ENCODE measurements at regions not wholly inside any gene's neighbourhood (a gene's known extent, or its start where the extent isn't known, plus 50 kb on each side); places are given as distances from the start of the nearest gene placed in this dataset.
"Not testable (repeated sequence)": the region's sequence is repeated elsewhere in the genome, so short reads cannot be mapped to it uniquely, and the experiment has no call there.

DNA sequence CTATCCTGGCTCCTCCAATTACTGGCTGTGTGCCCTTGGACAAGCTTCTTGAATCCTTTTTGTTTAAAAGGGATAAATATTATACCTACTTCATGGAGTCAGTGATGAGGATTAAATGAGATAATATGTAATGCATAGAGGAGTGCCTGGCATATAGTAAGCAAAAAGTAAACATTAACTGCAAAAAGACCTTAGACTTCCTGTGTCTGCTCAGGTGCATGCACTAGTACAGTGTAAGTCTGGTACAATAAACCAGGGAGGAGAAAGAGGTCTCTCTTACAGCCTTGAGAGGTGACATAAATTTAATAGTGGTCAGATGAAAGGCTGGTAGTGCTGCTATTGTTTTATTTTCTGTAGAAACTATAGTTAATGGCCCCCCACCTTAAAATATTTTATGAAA lies 305.2 kb upstream of the MIS18BP1 start:
- H3K27me3 Mint-ChIP-seq (ENCODE audit: unreplicated experiment) = no peaks in the 10 kb centered on the region
- H3K36me3 Mint-ChIP-seq (ENCODE audit: insufficient read depth, unreplicated experiment) = no peaks in the 10 kb centered on the region
- CTCF ChIA-PET = no interaction called here
- TF ChIP-seq, protein P1, sequence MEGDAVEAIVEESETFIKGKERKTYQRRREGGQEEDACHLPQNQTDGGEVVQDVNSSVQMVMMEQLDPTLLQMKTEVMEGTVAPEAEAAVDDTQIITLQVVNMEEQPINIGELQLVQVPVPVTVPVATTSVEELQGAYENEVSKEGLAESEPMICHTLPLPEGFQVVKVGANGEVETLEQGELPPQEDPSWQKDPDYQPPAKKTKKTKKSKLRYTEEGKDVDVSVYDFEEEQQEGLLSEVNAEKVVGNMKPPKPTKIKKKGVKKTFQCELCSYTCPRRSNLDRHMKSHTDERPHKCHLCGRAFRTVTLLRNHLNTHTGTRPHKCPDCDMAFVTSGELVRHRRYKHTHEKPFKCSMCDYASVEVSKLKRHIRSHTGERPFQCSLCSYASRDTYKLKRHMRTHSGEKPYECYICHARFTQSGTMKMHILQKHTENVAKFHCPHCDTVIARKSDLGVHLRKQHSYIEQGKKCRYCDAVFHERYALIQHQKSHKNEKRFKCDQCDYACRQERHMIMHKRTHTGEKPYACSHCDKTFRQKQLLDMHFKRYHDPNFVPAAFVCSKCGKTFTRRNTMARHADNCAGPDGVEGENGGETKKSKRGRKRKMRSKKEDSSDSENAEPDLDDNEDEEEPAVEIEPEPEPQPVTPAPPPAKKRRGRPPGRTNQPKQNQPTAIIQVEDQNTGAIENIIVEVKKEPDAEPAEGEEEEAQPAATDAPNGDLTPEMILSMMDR (IDR thresholded peaks at IDR 0.05; ENCODE audit: unreplicated experiment) = no peak
- H3K27ac Mint-ChIP-seq (ENCODE audit: unreplicated experiment) = no peak overlapping the region
- DNase-seq = no peak
- peaks cover 3% of the 10 kb centered on the region for H3K9me3 Mint-ChIP-seq (ENCODE audit: low read depth, unreplicated experiment)
- H3K4me1 Mint-ChIP-seq (ENCODE audit: low read depth, unreplicated experiment) = no peaks in the 10 kb centered on the region
- BruUV-seq (replicated peaks) = no TSS peak
- intact Hi-C loops (cut with micrococcal nuclease; ENCODE audit: unreplicated experiment) = no loop called here
- H3K4me3 Mint-ChIP-seq (ENCODE audit: low read depth, unreplicated experiment) = no peak overlapping the region

- H3K27me3 Mint-ChIP-seq (ENCODE audit: unreplicated experiment) = no peaks in the 10 kb centered on the region
- intact Hi-C loops (cut with micrococcal nuclease; ENCODE audit: unreplicated experiment) = no loop called here
- no peaks in the 10 kb centered on the region for H3K4me1 Mint-ChIP-seq (ENCODE audit: low read depth, unreplicated experiment)
- H3K27ac Mint-ChIP-seq (ENCODE audit: unreplicated experiment) = no peak overlapping the region
- DNase-seq = no peak
- no peak overlapping the region for H3K4me3 Mint-ChIP-seq (ENCODE audit: low read depth, unreplicated experiment)
- BruUV-seq (replicated peaks) = no TSS peak
- CTCF ChIA-PET = no interaction called here
- no peaks in the 10 kb centered on the region for H3K36me3 Mint-ChIP-seq (ENCODE audit: insufficient read depth, unreplicated experiment)
- H3K9me3 Mint-ChIP-seq (ENCODE audit: low read depth, unreplicated experiment) = peaks cover 11% of the 10 kb centered on the region
- TF ChIP-seq, protein P1 (IDR thresholded peaks at IDR 0.05; ENCODE audit: unreplicated experiment) = no peak
Observed at GRCh38 chr14:45553981-45554380, 301.0 kb upstream of the MIS18BP1 start.

DNA sequence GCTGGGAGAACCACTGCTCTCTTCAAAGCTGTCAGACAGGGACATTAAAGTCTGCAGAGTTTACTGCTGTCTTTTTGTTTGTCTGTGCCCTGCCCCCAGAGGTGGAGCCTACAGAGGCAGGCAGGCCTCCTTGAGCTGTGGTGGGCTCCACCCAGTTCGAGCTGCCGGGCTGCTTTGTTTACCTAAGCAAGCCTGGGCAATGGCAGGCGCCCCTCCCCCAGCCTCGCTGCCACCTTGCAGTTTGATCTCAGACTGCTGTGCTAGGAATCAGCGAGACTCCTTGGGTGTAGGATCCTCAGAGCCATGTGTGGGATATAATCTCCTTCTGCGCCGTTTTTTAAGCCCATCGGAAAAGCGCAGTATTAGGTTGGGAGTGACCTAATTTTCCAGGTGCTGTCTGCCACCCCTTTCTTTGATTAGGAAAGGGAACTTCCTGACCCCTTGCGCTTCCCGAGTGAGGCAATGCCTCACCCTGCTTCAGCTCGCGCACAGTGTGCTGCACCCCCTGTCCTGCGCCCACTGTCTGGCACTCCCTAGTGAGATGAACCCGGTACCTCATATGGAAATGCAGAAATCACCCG lies 298.3 kb upstream of the MIS18BP1 start:
- not testable (repeated sequence) for H3K4me1 Mint-ChIP-seq (ENCODE audit: low read depth, unreplicated experiment); H3K4me3 Mint-ChIP-seq (ENCODE audit: low read depth, unreplicated experiment)

DNA sequence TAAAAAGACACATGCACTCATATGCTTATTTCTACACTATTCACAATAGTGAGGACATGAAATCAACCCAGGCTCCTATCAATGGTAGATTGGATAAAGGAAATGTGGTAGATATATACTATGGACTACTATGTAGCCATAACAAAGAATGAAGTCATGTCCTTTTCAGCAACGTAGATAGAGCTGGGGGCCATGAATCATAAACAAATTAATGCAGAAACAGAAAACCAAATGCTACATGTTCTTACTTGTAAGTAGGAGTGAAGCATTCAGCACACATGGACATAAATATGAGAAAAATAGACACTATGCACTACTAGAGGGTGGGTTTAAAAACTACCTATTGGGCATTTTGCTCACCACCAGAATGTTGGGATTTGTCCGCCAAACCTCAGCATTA lies 278.0 kb upstream of the MIS18BP1 start:
- Mint-ChIP-seq H3K4me1 (ENCODE audit: low read depth, unreplicated experiment) (no peaks in the 10 kb centered on the region), H3K27me3 (ENCODE audit: unreplicated experiment) (no peaks in the 10 kb centered on the region), H3K36me3 (ENCODE audit: insufficient read depth, unreplicated experiment) (no peaks in the 10 kb centered on the region), H3K4me3 (ENCODE audit: low read depth, unreplicated experiment) (no peak overlapping the region), H3K9me3 (ENCODE audit: low read depth, unreplicated experiment) (no peaks in the 10 kb centered on the region), H3K27ac (ENCODE audit: unreplicated experiment) (no peak overlapping the region)
- intact Hi-C loops (cut with micrococcal nuclease; ENCODE audit: unreplicated experiment) = no loop called here
- no peak for DNase-seq
- no TSS peak for BruUV-seq (replicated peaks)
- TF ChIP-seq, protein P1 (IDR thresholded peaks at IDR 0.05; ENCODE audit: unreplicated experiment) = no peak
- CTCF ChIA-PET = no interaction called here

More for the DNA sequence above, 298.3 kb upstream of the MIS18BP1 start:
- intact Hi-C loops (cut with micrococcal nuclease; ENCODE audit: unreplicated experiment); CTCF ChIA-PET; BruUV-seq (replicated peaks); H3K36me3 Mint-ChIP-seq (ENCODE audit: insufficient read depth, unreplicated experiment); H3K27ac Mint-ChIP-seq (ENCODE audit: unreplicated experiment); DNase-seq; H3K27me3 Mint-ChIP-seq (ENCODE audit: unreplicated experiment): not testable (repeated sequence)
- peaks cover 12% of the 10 kb centered on the region for H3K9me3 Mint-ChIP-seq (ENCODE audit: low read depth, unreplicated experiment)

- intact Hi-C loops (cut with micrococcal nuclease; ENCODE audit: unreplicated experiment) = loop anchor here (1.0 to 5.0 kb wide), 2 partner anchors 101 to 240 kb away; no protein-coding TSS in a partner anchor
- CTCF ChIA-PET = interaction anchor here (0.5 to 1.0 kb wide), 3 partner anchors 100 to 613 kb away, joined by 3 to 8 read pairs (median 4); no protein-coding TSS in a partner anchor
- Mint-ChIP-seq H3K36me3 (ENCODE audit: insufficient read depth, unreplicated experiment) (no peaks in the 10 kb centered on the region), H3K27me3 (ENCODE audit: unreplicated experiment) (no peaks in the 10 kb centered on the region), H3K9me3 (ENCODE audit: low read depth, unreplicated experiment) (no peaks in the 10 kb centered on the region), H3K4me3 (ENCODE audit: low read depth, unreplicated experiment) (no peak overlapping the region), H3K27ac (ENCODE audit: unreplicated experiment) (no peak overlapping the region), H3K4me1 (ENCODE audit: low read depth, unreplicated experiment) (no peaks in the 10 kb centered on the region)
- BruUV-seq (replicated peaks) = no TSS peak
- peak; percentile 40 for DNase-seq
- TF ChIP-seq, protein P1 (IDR thresholded peaks at IDR 0.05; ENCODE audit: unreplicated experiment) = no peak
Observed at GRCh38 chr14:45526715-45527549, 273.9 kb upstream of the MIS18BP1 start.

Data from Calu3 (cell line).